HepG2 (cell line): ENCODE measurements at regions not wholly inside any gene's neighbourhood (a gene's known extent, or its start where the extent isn't known, plus 50 kb on each side); places are given as distances from the start of the nearest gene placed in this dataset.
"Not testable (repeated sequence)": the region's sequence is repeated elsewhere in the genome, so short reads cannot be mapped to it uniquely, and the experiment has no call there.

Experiments used
- AGO1 ChIP-seq: fragments of 200-400 bp; formaldehyde crosslinking; IDR thresholded peaks from 2 replicates; pipeline ENCODE4 v1.6.1; 2017; ENCODE audit warnings: mild to moderate bottlenecking, low read depth, low read length, moderate library complexity; ENCODE audit not compliant: poor library complexity, severe bottlenecking
- PHF21A ChIP-seq: sonication (generic); formaldehyde crosslinking; IDR thresholded peaks from 2 replicates; pipeline ENCODE4 v1.5.0; 2020; ENCODE audit warnings: mild to moderate bottlenecking, missing genetic modification reagents
- PHF8 ChIP-seq: sonication (generic); formaldehyde crosslinking; IDR thresholded peaks from 2 replicates; pipeline ENCODE4 v1.5.0; 2020; ENCODE audit warnings: missing genetic modification reagents
- TARDBP ChIP-seq: sonication (generic); formaldehyde crosslinking; IDR thresholded peaks from 2 replicates; pipeline ENCODE4 v1.8.0; 2022; ENCODE audit warnings: mild to moderate bottlenecking, missing genetic modification reagents
- ZNF7 ChIP-seq: IDR thresholded peaks from 2 replicates; pipeline ENCODE4 v1.6.1; 2016; ENCODE audit warnings: missing biosample characterization, missing genetic modification reagents

- not testable (repeated sequence) for TF ChIP-seq AGO1; ZNF7 (CRISPR knock-in tag); PHF21A (CRISPR knock-in tag); TARDBP; PHF8
These were observed 329.1 kb downstream of the NAP1L3 start for GRCh38 chrX:93344287-93344686.
